Stimulated activated CD4-positive, alpha-beta T cell treated with anti-CD3 and anti-CD28 coated beads, Interleukin-1b, Interleukin-23, amount 100 ng/mL, for 24 hours (primary cell): ENCODE measurements at regions not wholly inside any gene's neighbourhood (a gene's known extent, or its start where the extent isn't known, plus 50 kb on each side); places are given as distances from the start of the nearest gene placed in this dataset.
"Not testable (repeated sequence)": the region's sequence is repeated elsewhere in the genome, so short reads cannot be mapped to it uniquely, and the experiment has no call there.

Experiments
- DNase-seq, 4 experiments: peaks; one replicate each; pipeline ENCODE4 v3.0.0-alpha.2; 2020; ENCODE audit warnings: low read depth in 4 of 4, low spot score in 1 of 4

- DNase-seq, result no peak
Measured at GRCh38 chr3:187995667-187996066, 158.3 kb upstream of the LPP start.

- DNase-seq, result no peak
Measured at GRCh38 chr3:187996609-187997008, 157.3 kb upstream of the LPP start.

- DNase-seq, result no peak
Measured at GRCh38 chr3:187997490-187997889, 156.5 kb upstream of the LPP start.

- no peak for DNase-seq
Measured at GRCh38 chr3:187997946-187998561, 155.9 kb upstream of the LPP start.

GRCh38 chr3:187998611-187999010 is 155.3 kb upstream of the LPP start:
- DNase-seq, result no peak

- DNase-seq, result no peak
Measured at GRCh38 chr3:187999821-188000220, 154.1 kb upstream of the LPP start.

- no peak for DNase-seq
Measured at GRCh38 chr3:188000361-188000861, 153.5 kb upstream of the LPP start.

- no peak for DNase-seq
Measured at GRCh38 chr3:188001093-188001492, 152.9 kb upstream of the LPP start.

- no peak for DNase-seq
Measured at GRCh38 chr3:188001926-188002325, 152.0 kb upstream of the LPP start.

- no peak for DNase-seq
Measured at GRCh38 chr3:188002626-188003138, 151.3 kb upstream of the LPP start.

GRCh38 chr3:188003188-188004171 is 150.5 kb upstream of the LPP start:
- no peak for DNase-seq

GRCh38 chr3:188006726-188007393 is 147.1 kb upstream of the LPP start:
- DNase-seq, result no peak

- DNase-seq, result no peak
Measured at GRCh38 chr3:188007897-188008296, 146.1 kb upstream of the LPP start.

GRCh38 chr3:188008582-188009213 is 145.3 kb upstream of the LPP start:
- no peak for DNase-seq

- DNase-seq, result no peak
Measured at GRCh38 chr3:188010478-188010877, 143.5 kb upstream of the LPP start.

GRCh38 chr3:188019727-188020126 is 134.2 kb upstream of the LPP start:
- no peak for DNase-seq

GRCh38 chr3:188021041-188021440 is 132.9 kb upstream of the LPP start:
- DNase-seq, result no peak

- no peak for DNase-seq
Measured at GRCh38 chr3:188021502-188022040, 132.4 kb upstream of the LPP start.

GRCh38 chr3:188022902-188023301 is 131.1 kb upstream of the LPP start:
- not testable (repeated sequence) for DNase-seq

- no peak for DNase-seq
Measured at GRCh38 chr3:188025555-188025954, 128.4 kb upstream of the LPP start.
